H1 (cell line): ENCODE measurements at regions not wholly inside any gene's neighbourhood (a gene's known extent, or its start where the extent isn't known, plus 50 kb on each side); places are given as distances from the start of the nearest gene placed in this dataset.

Experiments used
- CTCF ChIA-PET: fragments of 300-600 bp; sonication (Branson Sonifier 250); formaldehyde crosslinking; loops from one replicate; lab custom pipeline; 2021; ENCODE audit not compliant: partially characterized antibody; lab: Charles Lee
- POLR2A ChIA-PET: fragments of 300-600 bp; sonication (Branson Sonifier 250); formaldehyde crosslinking; loops from one replicate; lab custom pipeline; 2021; ENCODE audit warnings: inconsistent platforms; ENCODE audit not compliant: partially characterized antibody; lab: Charles Lee
- DNase-seq, 2 experiments: peaks; one replicate each; pipeline versions ENCODE4 v3.0.0 to v3.0.0-alpha.2; 2010 to 2022; ENCODE audit warnings: low spot score in 2 of 2, low read depth in 1 of 2, mixed read lengths in 1 of 2
- FAIRE-seq: peaks from 2 replicates; lab custom pipeline; 2011; peaks lifted over from hg19 to GRCh38; lab: Jason Lieb, UNC
- H2AFZ ChIP-seq: 2 replicates; pipeline ENCODE4 v1.8.1; 2012; ENCODE audit warnings: low read length, inconsistent platforms
- H2AK5ac ChIP-seq: 2 replicates; pipeline ENCODE4 v1.6.1; 2013; ENCODE audit warnings: low read depth, low read length
- H2BK120ac ChIP-seq: replicated peaks from 2 replicates; pipeline ENCODE3; 2013; ENCODE audit warnings: low read depth, low read length, inconsistent platforms
- H2BK12ac ChIP-seq: 2 replicates; pipeline ENCODE4 v1.6.1; 2013; ENCODE audit warnings: low read depth, low read length
- H2BK15ac ChIP-seq: 2 replicates; pipeline ENCODE4 v1.6.1; 2013; ENCODE audit warnings: low read length
- H2BK20ac ChIP-seq: 2 replicates; pipeline ENCODE4 v1.6.1; 2013; ENCODE audit warnings: low read length
- H2BK5ac ChIP-seq: 2 replicates; pipeline ENCODE4 v1.6.1; 2013; ENCODE audit warnings: low read depth, low read length
- H3K14ac ChIP-seq: 2 replicates; pipeline ENCODE4 v1.6.1; 2013; ENCODE audit warnings: inconsistent platforms; ENCODE audit not compliant: insufficient read length
- H3K18ac ChIP-seq: 2 replicates; pipeline ENCODE4 v1.6.1; 2013; ENCODE audit warnings: low read length; ENCODE audit errors: extremely low read depth
- H3K23ac ChIP-seq: 2 replicates; pipeline ENCODE4 v1.6.1; 2013; ENCODE audit warnings: inconsistent platforms; ENCODE audit not compliant: insufficient read length
- H3K23me2 ChIP-seq: 2 replicates; pipeline ENCODE4 v1.6.1; 2013; ENCODE audit warnings: low read depth, low read length
- H3K27ac ChIP-seq: 2 replicates; pipeline ENCODE4 v1.6.1; 2011; ENCODE audit warnings: low read depth, low read length, inconsistent platforms
- H3K27me3 ChIP-seq, 4 experiments: replicated peaks in 1 of 4; 1 replicate in 1 of 4; 2 replicates in 3 of 4; pipeline versions ENCODE4 v1.6.1 to v1.8.1; 2011 to 2013; ENCODE audit warnings: low read length in 3 of 4, mild to moderate bottlenecking in 3 of 4, inconsistent platforms in 2 of 4, mixed read lengths in 2 of 4, moderate library complexity in 1 of 4; ENCODE audit not compliant: control insufficient read depth in 3 of 4, insufficient read depth in 3 of 4; ENCODE audit errors: extremely low read depth in 1 of 4
- H3K36me3 ChIP-seq, 4 experiments: 2 replicates each; pipeline versions ENCODE4 v1.6.1 to v1.8.1; 2011 to 2013; ENCODE audit warnings: mild to moderate bottlenecking in 4 of 4, low read length in 3 of 4, moderate library complexity in 2 of 4, control low read depth in 1 of 4, inconsistent platforms in 1 of 4; ENCODE audit not compliant: insufficient read depth in 4 of 4, control insufficient read depth in 2 of 4
- H3K4ac ChIP-seq: replicated peaks from 2 replicates; pipeline ENCODE3; 2013; ENCODE audit warnings: low read length, low read depth, mixed read lengths, inconsistent platforms; ENCODE audit not compliant: insufficient read length
- H3K4me1 ChIP-seq, 4 experiments: replicated peaks in 1 of 4; 1 replicate in 1 of 4; 2 replicates in 3 of 4; pipeline versions ENCODE4 v1.6.1 to v1.8.1; 2011 to 2013; ENCODE audit warnings: low read length in 3 of 4, inconsistent platforms in 2 of 4, mixed read lengths in 1 of 4; ENCODE audit not compliant: insufficient read depth in 4 of 4, control insufficient read depth in 3 of 4
- H3K4me2 ChIP-seq, 2 experiments: 2 replicates each; pipeline versions ENCODE4 v1.6.1 to v1.8.1; 2011 to 2013; ENCODE audit warnings: low read depth in 2 of 2, low read length in 2 of 2, control low read depth in 1 of 2, inconsistent platforms in 1 of 2, mild to moderate bottlenecking in 1 of 2; ENCODE audit not compliant: insufficient read depth in 1 of 2
- H3K4me3 ChIP-seq, 4 experiments: fragments of 200-600, 300-600 bp in 1 of 4; sonication (generic), shearing (Covaris generic), sonication (Bioruptor Twin) in 1 of 4; 2 replicates each; pipeline versions ENCODE4 v1.5.1 to v1.8.1; 2011 to 2016; ENCODE audit warnings: low read length in 4 of 4, low read depth in 3 of 4, control low read depth in 2 of 4, inconsistent platforms in 2 of 4, mild to moderate bottlenecking in 2 of 4, mixed read lengths in 1 of 4, moderate library complexity in 1 of 4; ENCODE audit not compliant: insufficient read depth in 2 of 4; ENCODE audit errors: extremely low read depth in 1 of 4
- H3K56ac ChIP-seq: replicated peaks from 2 replicates; pipeline ENCODE3; 2013; ENCODE audit warnings: low read depth, mild to moderate bottlenecking, mixed read lengths, low read length, inconsistent platforms; ENCODE audit not compliant: insufficient read length
- H3K79me1 ChIP-seq: 2 replicates; pipeline ENCODE4 v1.6.1; 2013; ENCODE audit warnings: low read depth, low read length, control low read depth
- H3K79me2 ChIP-seq, 2 experiments: 2 replicates each; pipeline versions ENCODE4 v1.6.1 to v1.8.1; 2012 to 2013; ENCODE audit warnings: low read length in 2 of 2, mild to moderate bottlenecking in 2 of 2, inconsistent platforms in 1 of 2; ENCODE audit not compliant: insufficient read depth in 2 of 2, control insufficient read depth in 1 of 2
- H3K9ac ChIP-seq, 4 experiments: replicated peaks in 1 of 4; 1 replicate in 1 of 4; 2 replicates in 3 of 4; pipeline versions ENCODE4 v1.6.1 to v1.8.1; 2011 to 2013; ENCODE audit warnings: low read depth in 3 of 4, low read length in 3 of 4, control low read depth in 2 of 4, mild to moderate bottlenecking in 2 of 4, moderate library complexity in 2 of 4, inconsistent platforms in 1 of 4; ENCODE audit errors: extremely low read depth in 1 of 4
- H3K9me3 ChIP-seq, 2 experiments: 2 replicates each; pipeline versions ENCODE4 v1.6.1 to v1.8.1; 2012 to 2013; ENCODE audit warnings: mild to moderate bottlenecking in 2 of 2, moderate library complexity in 2 of 2, control low read depth in 1 of 2, inconsistent platforms in 1 of 2, low read depth in 1 of 2, low read length in 1 of 2, mixed read lengths in 1 of 2; ENCODE audit not compliant: insufficient read depth in 2 of 2
- H4K20me1 ChIP-seq, 2 experiments: replicated peaks in 1 of 2; 2 replicates each; pipeline versions ENCODE3 to v1.8.1; 2011 to 2013; ENCODE audit warnings: inconsistent platforms in 2 of 2, low read length in 2 of 2, mild to moderate bottlenecking in 1 of 2; ENCODE audit not compliant: insufficient read depth in 2 of 2, control insufficient read depth in 1 of 2
- H4K5ac ChIP-seq: 2 replicates; pipeline ENCODE4 v1.6.1; 2013; ENCODE audit warnings: low read length, low read depth, mixed read lengths, inconsistent platforms; ENCODE audit not compliant: insufficient read length
- H4K8ac ChIP-seq: 2 replicates; pipeline ENCODE4 v1.8.0; 2013; ENCODE audit warnings: mild to moderate bottlenecking, moderate library complexity, low read length, inconsistent platforms; ENCODE audit not compliant: insufficient read depth; ENCODE audit errors: extremely low read depth
- H4K91ac ChIP-seq: replicated peaks from 2 replicates; pipeline ENCODE3; 2013; ENCODE audit warnings: low read length, mixed read lengths, inconsistent platforms; ENCODE audit not compliant: insufficient read length
- ASH2L ChIP-seq: fragments of 200-600, 300-600 bp; sonication (generic); IDR thresholded peaks from one replicate; pipeline ENCODE4 v1.7.1; 2017; ENCODE audit warnings: low read length
- ATF2 ChIP-seq: IDR thresholded peaks from 2 replicates; pipeline ENCODE4 v1.6.1; 2012; ENCODE audit warnings: low read length, inconsistent platforms
- EZH2 ChIP-seq: fragments of 200-600 bp; sonication (generic); IDR thresholded peaks from 2 replicates; pipeline ENCODE4 v1.7.1; 2012; ENCODE audit warnings: low read depth, mild to moderate bottlenecking, moderate library complexity, low read length, inconsistent platforms; ENCODE audit not compliant: severe bottlenecking
- HDAC2 ChIP-seq, 2 experiments: fragments of 300-600 bp in 1 of 2; sonication (generic) in 1 of 2; IDR thresholded peaks; 2 replicates each; pipeline ENCODE4 v1.6.1; 2011 to 2012; ENCODE audit warnings: low read depth in 2 of 2, low read length in 2 of 2, mild to moderate bottlenecking in 2 of 2, moderate library complexity in 2 of 2, borderline replicate concordance in 1 of 2, inconsistent platforms in 1 of 2
- RBBP5 ChIP-seq: IDR thresholded peaks from 2 replicates; pipeline ENCODE4 v1.7.1; 2012; ENCODE audit warnings: low read depth, mild to moderate bottlenecking, inconsistent platforms, low read length, moderate library complexity, borderline replicate concordance
- RXRA ChIP-seq: IDR thresholded peaks from 2 replicates; pipeline ENCODE4 v1.6.1; 2011; ENCODE audit warnings: low read depth, mild to moderate bottlenecking, low read length, moderate library complexity; ENCODE audit not compliant: insufficient read depth
- TAF1 ChIP-seq: IDR thresholded peaks from 2 replicates; pipeline ENCODE4 v1.6.1; 2011; ENCODE audit warnings: mild to moderate bottlenecking, low read depth, low read length
- TBP ChIP-seq: IDR thresholded peaks from 2 replicates; pipeline ENCODE4 v1.6.1; 2011; ENCODE audit warnings: low read depth, low read length, improper control_type of control experiment
- TCF12 ChIP-seq: IDR thresholded peaks from 2 replicates; pipeline ENCODE4 v1.6.1; 2011; ENCODE audit warnings: low read depth, mild to moderate bottlenecking, low read length
- YY1 ChIP-seq: IDR thresholded peaks from 2 replicates; pipeline ENCODE4 v1.6.1; 2011; ENCODE audit warnings: low read depth, mild to moderate bottlenecking, low read length
- WGBS, 2 experiments: shearing (Covaris generic) in 1 of 2; methylation state at CpG; one replicate each; pipeline versions ENCODE4 v1.1.6 to v1.1.7; 2013 to 2015; ENCODE audit warnings: low lambda C conversion rate in 2 of 2, mixed read lengths in 2 of 2, inconsistent platforms in 1 of 2, low coverage in 1 of 2, missing lambda C conversion rate in 1 of 2; ENCODE audit not compliant: insufficient replicate concordance in 2 of 2, insufficient coverage in 1 of 2, insufficient read length in 1 of 2; ENCODE audit errors: extremely low coverage in 1 of 2, missing lambda C conversion rate in 1 of 2; 5-methylcytosine and 5-hydroxymethylcytosine counted together

- WGBS, 2 experiments: 6% methylated on average over 8 of the region's 8 CpGs; no CpG with 5 or more reads in 1 of the 2 experiments
- Histone ChIP-seq H2AFZ (no peak overlapping the region), H3K56ac (no peak overlapping the region), H2BK5ac (peak overlapping the region; percentile 9; the same call in 1 of the 2 replicates), H2BK15ac (no peak overlapping the region), H3K79me1 (no peaks in the 10 kb centered on the region), H3K4ac (no peak overlapping the region), H3K18ac (peak overlapping the region; percentile 55; the same call in 1 of the 2 replicates), H2BK20ac (0 out of 2 replicates have a peak overlapping the region, but pooled peaks have one; percentile 29), H3K23ac (no peak overlapping the region), H4K8ac (no peak overlapping the region), H3K27ac (no peak overlapping the region), H3K4me3 (peak overlapping the region; percentile 27 to 51 (median 38); a peak in 7 of 8 replicates), H4K91ac (no peak overlapping the region), H2BK12ac (no peak overlapping the region), H3K9ac (no peak overlapping the region), H3K9me3 (no peaks in the 10 kb centered on the region), H3K27me3 (peaks cover 0 to 2% (median 0%) of the 10 kb centered on the region in 4 experiments; a peak in 3 of 7 replicates), H3K23me2 (peaks cover 4% of the 10 kb centered on the region; the same call in 1 of the 2 replicates), H3K4me1 (peaks cover 8 to 38% (median 29%) of the 10 kb centered on the region in 4 experiments), H3K36me3 (no peaks in the 10 kb centered on the region), H3K4me2 (peak overlapping the region; percentile 62 to 85), H3K14ac (no peak overlapping the region), H2BK120ac (no peak overlapping the region), H4K5ac (no peak overlapping the region), H2AK5ac (no peak overlapping the region), H3K79me2 (no peaks in the 10 kb centered on the region), H4K20me1 (no peaks in the 10 kb centered on the region)
- peak in 1 of 2 experiments; percentile 46 for DNase-seq
- ChIA-PET CTCF (interaction anchor here (1.0 to 1.3 kb wide), 2 partner anchors 9 to 22 kb away, joined by 3 to 5 read pairs; no protein-coding TSS in a partner anchor), POLR2A (interaction anchor here (0.6 to 2.0 kb wide), 2 partner anchors 9 to 279 kb away, joined by 3 to 10 read pairs; no protein-coding TSS in a partner anchor)
- TF ChIP-seq RXRA: no peak
- peak in 1 of 2 experiments; percentile 60; a peak in 2 of 4 replicates for TF ChIP-seq HDAC2 (IDR thresholded peaks at IDR 0.05; ENCODE audit: borderline replicate concordance in 1 of 2, low read depth in 2 of 2, low read length in 2 of 2)
- TF ChIP-seq EZH2: no peak
- TF ChIP-seq YY1: 0 out of 2 replicates have a peak, but pooled peaks have one; percentile 21
- no peak for TF ChIP-seq TBP
- TF ChIP-seq TAF1: no peak
- TF ChIP-seq RBBP5: 0 out of 2 replicates have a peak, but pooled peaks have one; percentile 30
- TF ChIP-seq ASH2L: peak; percentile 72
- TF ChIP-seq TCF12: peak; percentile 65; the same call in 1 of the 2 replicates
- TF ChIP-seq ATF2: no peak
- peak; percentile 92 for FAIRE-seq
Measured at GRCh38 chr15:60118146-60118545, 114.0 kb downstream of the FOXB1 start.
